Tibial nerve (tissue), 4 donors: ENCODE measurements at regions not wholly inside any gene's neighbourhood (a gene's known extent, or its start where the extent isn't known, plus 50 kb on each side); places are given as distances from the start of the nearest gene placed in this dataset.

Source experiments
- DNase-seq, 2 donors: peaks; one replicate each; pipeline ENCODE4 v3.0.0-alpha.2; 2019; ENCODE audit warnings: low spot score in 2 of 2
- H3K27ac ChIP-seq, 4 donors: fragments of 200-600 bp; sonication (generic) in 3 of 4; one replicate each; pipeline ENCODE4 v1.5.1; 2017 to 2019; ENCODE audit warnings: mild to moderate bottlenecking in 1 of 4
- H3K27me3 ChIP-seq, 2 donors: fragments of 200-600 bp; sonication (generic) in 1 of 2; one replicate each; pipeline versions ENCODE4 v1.5.1 to v1.6.0; 2017 to 2019
- H3K36me3 ChIP-seq, 3 donors: fragments of 200-600 bp; sonication (generic); one replicate each; pipeline ENCODE4 v1.5.1; 2018 to 2019
- H3K4me1 ChIP-seq, 4 donors: fragments of 200-600 bp; sonication (generic) in 3 of 4; one replicate each; pipeline ENCODE4 v1.5.1; 2017 to 2019
- H3K4me3 ChIP-seq, 4 donors: fragments of 200-600 bp; sonication (generic) in 3 of 4; one replicate each; pipeline ENCODE4 v1.5.1; 2017 to 2019; ENCODE audit warnings: mild to moderate bottlenecking in 1 of 4, moderate library complexity in 1 of 4
- H3K9me3 ChIP-seq, 4 donors: fragments of 200-600 bp; sonication (generic) in 3 of 4; one replicate each; pipeline ENCODE4 v1.5.1; 2017 to 2019
- EP300 ChIP-seq, 2 donors: sonication (generic); formaldehyde crosslinking; IDR thresholded peaks; one replicate each; pipeline ENCODE4 v1.6.1; 2017; ENCODE audit warnings: antibody characterized with exemption in 2 of 2, mild to moderate bottlenecking in 1 of 2
- POLR2A ChIP-seq, 2 donors: fragments of 450-650 bp; IDR thresholded peaks; one replicate each; pipeline ENCODE4 v1.6.1; 2017; ENCODE audit warnings: antibody characterized with exemption in 2 of 2, mild to moderate bottlenecking in 2 of 2, moderate library complexity in 2 of 2
- WGBS, 2 donors: methylation state at CpG; one replicate each; pipeline ENCODE4 v1.1.5; 2018; 5-methylcytosine and 5-hydroxymethylcytosine counted together
- TF ChIP-seq, protein P1 (sequence below), 5 experiments: fragments of 200-600 bp in 3 of 5; fragments of 450-650 bp in 2 of 5; sonication (generic) in 3 of 5; IDR thresholded peaks; one replicate each; pipeline ENCODE4 v1.5.1; 2016 to 2019; ENCODE audit warnings: antibody characterized with exemption in 5 of 5, mild to moderate bottlenecking in 3 of 5, moderate library complexity in 2 of 5

DNA sequence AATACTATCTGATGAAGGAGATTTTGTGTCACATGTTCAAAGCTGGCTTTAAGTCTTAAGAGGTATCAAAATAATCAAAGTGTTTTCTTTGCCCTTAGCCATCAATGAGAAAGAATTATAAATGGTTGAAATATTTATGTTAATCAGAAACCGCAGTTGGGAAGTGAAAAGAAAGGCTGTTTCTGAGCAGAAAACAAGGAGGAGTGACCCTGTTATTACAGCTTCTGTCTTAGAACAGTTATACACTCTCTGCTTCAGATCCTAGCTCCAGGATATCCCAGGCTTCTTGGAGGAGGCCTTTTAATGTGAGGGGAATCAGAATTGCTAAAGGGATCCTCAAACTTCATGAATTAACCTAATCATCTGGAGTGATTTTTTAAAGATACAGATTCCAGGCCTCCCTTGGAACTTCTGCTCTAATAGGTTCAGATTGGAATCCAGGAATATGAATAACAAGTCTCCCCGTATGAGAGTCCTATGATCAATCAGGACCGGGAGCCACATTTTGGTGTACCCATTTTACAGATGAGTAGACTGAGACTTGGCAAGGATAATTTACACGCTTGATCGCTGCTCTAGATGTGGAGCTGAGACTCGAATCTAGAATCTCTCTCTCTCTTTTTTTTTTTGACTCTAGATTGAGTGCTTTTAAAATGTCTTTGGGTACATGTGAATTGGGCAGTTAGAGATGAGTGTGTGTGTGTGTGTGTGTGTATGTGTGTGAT lies 50.8 kb upstream of the JAG1 start:
- peaks cover 0 to 3% (median 0%) of the 10 kb centered on the region in 4 donors for H3K4me1 ChIP-seq
- no peak for DNase-seq
- H3K27ac ChIP-seq: no peak overlapping the region
- WGBS, 2 donors: 84 to 87% methylated on average over 6 of the region's 6 CpGs
- H3K4me3 ChIP-seq: no peak overlapping the region
- TF ChIP-seq EP300 (IDR thresholded peaks at IDR 0.05) (no peak), POLR2A (IDR thresholded peaks at IDR 0.05) (no peak)
- TF ChIP-seq, protein P1, sequence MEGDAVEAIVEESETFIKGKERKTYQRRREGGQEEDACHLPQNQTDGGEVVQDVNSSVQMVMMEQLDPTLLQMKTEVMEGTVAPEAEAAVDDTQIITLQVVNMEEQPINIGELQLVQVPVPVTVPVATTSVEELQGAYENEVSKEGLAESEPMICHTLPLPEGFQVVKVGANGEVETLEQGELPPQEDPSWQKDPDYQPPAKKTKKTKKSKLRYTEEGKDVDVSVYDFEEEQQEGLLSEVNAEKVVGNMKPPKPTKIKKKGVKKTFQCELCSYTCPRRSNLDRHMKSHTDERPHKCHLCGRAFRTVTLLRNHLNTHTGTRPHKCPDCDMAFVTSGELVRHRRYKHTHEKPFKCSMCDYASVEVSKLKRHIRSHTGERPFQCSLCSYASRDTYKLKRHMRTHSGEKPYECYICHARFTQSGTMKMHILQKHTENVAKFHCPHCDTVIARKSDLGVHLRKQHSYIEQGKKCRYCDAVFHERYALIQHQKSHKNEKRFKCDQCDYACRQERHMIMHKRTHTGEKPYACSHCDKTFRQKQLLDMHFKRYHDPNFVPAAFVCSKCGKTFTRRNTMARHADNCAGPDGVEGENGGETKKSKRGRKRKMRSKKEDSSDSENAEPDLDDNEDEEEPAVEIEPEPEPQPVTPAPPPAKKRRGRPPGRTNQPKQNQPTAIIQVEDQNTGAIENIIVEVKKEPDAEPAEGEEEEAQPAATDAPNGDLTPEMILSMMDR (IDR thresholded peaks at IDR 0.05): no peak
- no peaks in the 10 kb centered on the region for H3K27me3 ChIP-seq
- H3K36me3 ChIP-seq: no peaks in the 10 kb centered on the region
- H3K9me3 ChIP-seq: peaks cover 0 to under 1% (median 0%) of the 10 kb centered on the region in 4 donors

GRCh38 chr20:10728873-10729670 lies 55.3 kb upstream of the JAG1 start:
- H3K27me3 ChIP-seq: no peaks in the 10 kb centered on the region
- whole genome bisulfite sequencing, 2 donors: 83 to 89% methylated on average over 8 of the region's 8 CpGs
- peaks cover 0 to 6% (median 0%) of the 10 kb centered on the region in 4 donors for H3K4me1 ChIP-seq
- H3K9me3 ChIP-seq: peaks cover 0 to 6% (median 0%) of the 10 kb centered on the region in 4 donors
- no peak overlapping the region for H3K4me3 ChIP-seq
- TF ChIP-seq POLR2A (IDR thresholded peaks at IDR 0.05) (no peak), EP300 (IDR thresholded peaks at IDR 0.05) (no peak)
- TF ChIP-seq, protein P1 (IDR thresholded peaks at IDR 0.05): no peak
- H3K36me3 ChIP-seq: no peaks in the 10 kb centered on the region
- H3K27ac ChIP-seq: no peak overlapping the region
- DNase-seq: no peak

DNA sequence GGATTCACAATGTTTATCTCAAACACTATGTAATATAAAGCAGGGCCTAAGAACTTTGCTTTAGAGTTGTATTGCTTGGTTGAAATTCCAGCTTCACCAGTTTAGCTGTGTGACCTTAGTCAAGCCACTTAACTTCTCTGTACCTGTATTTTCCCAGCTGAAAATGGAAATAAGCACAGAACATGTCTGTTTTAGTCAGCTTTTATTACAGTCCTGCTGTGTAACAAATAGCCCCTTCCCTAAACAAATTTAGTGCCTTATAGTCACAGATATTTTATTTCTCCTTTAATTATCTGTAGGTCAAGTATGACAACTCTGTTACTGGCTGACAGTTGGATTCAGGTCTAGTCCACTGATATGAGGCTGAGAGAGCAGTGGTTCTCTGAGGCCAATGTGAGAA lies 56.0 kb upstream of the JAG1 start:
- Histone ChIP-seq H3K9me3 (peaks cover 0 to 6% (median 0%) of the 10 kb centered on the region in 4 donors), H3K36me3 (no peaks in the 10 kb centered on the region), H3K4me3 (no peak overlapping the region), H3K27me3 (no peaks in the 10 kb centered on the region), H3K27ac (no peak overlapping the region), H3K4me1 (peaks cover 0 to 6% (median 0%) of the 10 kb centered on the region in 4 donors)
- TF ChIP-seq, protein P1 (IDR thresholded peaks at IDR 0.05): no peak
- no peak for TF ChIP-seq POLR2A (IDR thresholded peaks at IDR 0.05)
- no peak for TF ChIP-seq EP300 (IDR thresholded peaks at IDR 0.05)
- DNase-seq: no peak

GRCh38 chr20:10730629-10731183 lies 56.9 kb upstream of the JAG1 start:
- peaks cover 0 to 6% (median 0%) of the 10 kb centered on the region in 4 donors for H3K9me3 ChIP-seq
- peaks cover 0 to 6% (median 0%) of the 10 kb centered on the region in 4 donors for H3K4me1 ChIP-seq
- no peak overlapping the region for H3K4me3 ChIP-seq
- no peaks in the 10 kb centered on the region for H3K27me3 ChIP-seq
- TF ChIP-seq EP300 (IDR thresholded peaks at IDR 0.05) (no peak), POLR2A (IDR thresholded peaks at IDR 0.05) (no peak)
- TF ChIP-seq, protein P1 (IDR thresholded peaks at IDR 0.05): no peak
- DNase-seq: no peak
- no peak overlapping the region for H3K27ac ChIP-seq
- 89 to 93% methylated on average over 1 of the region's 1 CpG for WGBS, 2 donors
- H3K36me3 ChIP-seq: no peaks in the 10 kb centered on the region
